ENCODE measurements at regions not wholly inside any gene's neighbourhood (a gene's known extent, or its start where the extent isn't known, plus 50 kb on each side); places are given as distances from the start of the nearest gene placed in this dataset.

GRCh38 chrX:114073926-114074325, 510.0 kb upstream of the HTR2C start:
- ChIA-PET POLR2A (no interaction called here), CTCF (interaction anchor here (0.6 kb wide), 1 partner anchor 152 kb away, joined by 4 read pairs; no protein-coding TSS in a partner anchor)
- no peak overlapping the region for H3K4me3 ChIP-seq (ENCODE audit: low read depth, low read length)
- no peaks in the 10 kb centered on the region for H3K9me3 ChIP-seq (ENCODE audit: control insufficient read depth, insufficient read depth, low read depth, low read length)
- no peak overlapping the region for H3K27ac ChIP-seq (ENCODE audit: extremely low read depth, low read depth, low read length)
- TF ChIP-seq ZNF513 (tag by site-specific recombination; IDR thresholded peaks at IDR 0.05): no peak
- TF ChIP-seq ZNF645 (tag by site-specific recombination; IDR thresholded peaks at IDR 0.05): no peak
- TF ChIP-seq ZNF202 (tag by site-specific recombination; IDR thresholded peaks at IDR 0.05; ENCODE audit: borderline replicate concordance): no peak
- TF ChIP-seq ZFHX2 (tag by site-specific recombination; conservative IDR thresholded peaks at IDR 0.05): no peak
- TF ChIP-seq ZNF239 (tag by site-specific recombination; IDR thresholded peaks at IDR 0.05): no peak
- no peak for TF ChIP-seq ZNF548 (tag by site-specific recombination; IDR thresholded peaks at IDR 0.05)
- no peak for TF ChIP-seq ZNF146 (tag by site-specific recombination; IDR thresholded peaks at IDR 0.05)
- no peak for TF ChIP-seq SP7 (tag by site-specific recombination; IDR thresholded peaks at IDR 0.05)
- no peak for TF ChIP-seq ZBTB11 (tag by site-specific recombination; conservative IDR thresholded peaks at IDR 0.05; ENCODE audit: low read depth)
- H3K36me3 ChIP-seq (ENCODE audit: control insufficient read depth in 2 of 2, insufficient read depth in 1 of 2, low read length in 2 of 2): no peaks in the 10 kb centered on the region
- no peaks in the 10 kb centered on the region for H3K4me1 ChIP-seq (ENCODE audit: control insufficient read depth, insufficient read depth, low read length)

GRCh38 chrX:114071412-114071811, 512.5 kb upstream of the HTR2C start:
- H3K4me1 ChIP-seq (ENCODE audit: control insufficient read depth, insufficient read depth, low read length): no peaks in the 10 kb centered on the region
- no peaks in the 10 kb centered on the region for H3K36me3 ChIP-seq (ENCODE audit: control insufficient read depth in 2 of 2, insufficient read depth in 1 of 2, low read length in 2 of 2)
- no peaks in the 10 kb centered on the region for H3K9me3 ChIP-seq (ENCODE audit: control insufficient read depth, insufficient read depth, low read depth, low read length)
- no peak overlapping the region for H3K4me3 ChIP-seq (ENCODE audit: low read depth, low read length)
- no peak overlapping the region for H3K27ac ChIP-seq (ENCODE audit: extremely low read depth, low read depth, low read length)
- TF ChIP-seq ZNF18 (tag by site-specific recombination; IDR thresholded peaks at IDR 0.05): no peak
- no peak for TF ChIP-seq ZNF768 (tag by site-specific recombination; IDR thresholded peaks at IDR 0.05)
- no peak for TF ChIP-seq HOXA7 (CRISPR knock-in tag; IDR thresholded peaks at IDR 0.05; ENCODE audit: borderline replicate concordance)
- TF ChIP-seq ZNF704 (tag by site-specific recombination; IDR thresholded peaks at IDR 0.05): no peak
- no peak for TF ChIP-seq IKZF3 (tag by site-specific recombination; IDR thresholded peaks at IDR 0.05)
- TF ChIP-seq ZNF510 (tag by site-specific recombination; IDR thresholded peaks at IDR 0.05; ENCODE audit: insufficient replicate concordance): no peak
- no peak for TF ChIP-seq ZNF169 (tag by site-specific recombination; IDR thresholded peaks at IDR 0.05)
- no peak for TF ChIP-seq ZNF785 (tag by site-specific recombination; IDR thresholded peaks at IDR 0.05)
- no peak for TF ChIP-seq ZNF843 (tag by site-specific recombination; IDR thresholded peaks at IDR 0.05)
- TF ChIP-seq RBAK (tag by site-specific recombination; IDR thresholded peaks at IDR 0.05): no peak
- TF ChIP-seq OSR2 (tag by site-specific recombination; IDR thresholded peaks at IDR 0.05): no peak
- TF ChIP-seq ZFP3 (tag by site-specific recombination; IDR thresholded peaks at IDR 0.05; ENCODE audit: low read depth): no peak
- no peak for TF ChIP-seq ZNF792 (tag by site-specific recombination; IDR thresholded peaks at IDR 0.05)
- TF ChIP-seq PATZ1 (tag by site-specific recombination; IDR thresholded peaks at IDR 0.05): no peak
- TF ChIP-seq ZNF571 (tag by site-specific recombination; IDR thresholded peaks at IDR 0.05): no peak
- POLR2A ChIA-PET: no interaction called here
- CTCF ChIA-PET: no interaction called here

Measured in HEK293 (cell line).